ENCODE measurements at regions not wholly inside any gene's neighbourhood (a gene's known extent, or its start where the extent isn't known, plus 50 kb on each side); places are given as distances from the start of the nearest gene placed in this dataset.
A peak's percentile ranks its signal among the peaks of the same experiment; 100 is the strongest.

DNA sequence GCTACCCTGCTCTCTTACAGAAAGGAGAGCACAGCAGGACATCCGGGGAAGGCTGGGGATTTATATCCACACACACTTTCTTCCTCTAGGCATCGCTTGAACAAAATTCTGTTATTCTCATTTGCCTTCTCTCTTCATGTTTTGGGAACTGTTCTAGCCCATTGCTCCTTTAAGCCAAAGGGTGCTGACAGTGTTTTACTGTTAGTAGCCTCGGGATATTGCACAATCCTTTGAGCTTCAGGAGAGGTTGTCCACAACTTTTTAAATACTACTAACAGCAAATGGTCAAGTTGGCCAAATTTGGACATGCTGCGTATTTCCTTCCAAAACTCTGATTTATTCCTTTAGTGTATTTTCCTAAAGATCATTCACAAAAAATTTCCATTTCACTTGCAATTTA, 579.2 kb upstream of the RGS18 start:
- DNase-seq (ENCODE audit: low read depth): no peak

DNA sequence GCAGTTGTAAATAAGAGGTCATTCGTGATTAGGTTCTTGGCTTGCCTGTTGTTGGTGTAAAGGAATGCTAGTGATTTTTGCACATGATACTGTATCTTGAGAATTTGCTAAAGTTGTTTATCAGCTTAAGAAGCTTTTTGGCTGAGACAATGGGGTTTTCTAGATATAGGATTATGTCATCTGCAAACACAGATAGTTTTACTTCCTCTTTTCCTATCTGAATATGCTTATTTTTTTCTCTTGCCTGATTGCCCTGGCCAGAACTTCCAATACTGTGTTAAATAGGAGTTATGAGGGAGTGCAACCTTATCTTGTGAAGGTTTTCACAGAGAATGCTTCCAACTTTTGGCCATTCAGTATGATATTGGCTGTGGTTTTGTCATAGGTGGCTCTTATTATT, 576.1 kb upstream of the RGS18 start:
- DNase-seq (ENCODE audit: low read depth): no peak

DNA sequence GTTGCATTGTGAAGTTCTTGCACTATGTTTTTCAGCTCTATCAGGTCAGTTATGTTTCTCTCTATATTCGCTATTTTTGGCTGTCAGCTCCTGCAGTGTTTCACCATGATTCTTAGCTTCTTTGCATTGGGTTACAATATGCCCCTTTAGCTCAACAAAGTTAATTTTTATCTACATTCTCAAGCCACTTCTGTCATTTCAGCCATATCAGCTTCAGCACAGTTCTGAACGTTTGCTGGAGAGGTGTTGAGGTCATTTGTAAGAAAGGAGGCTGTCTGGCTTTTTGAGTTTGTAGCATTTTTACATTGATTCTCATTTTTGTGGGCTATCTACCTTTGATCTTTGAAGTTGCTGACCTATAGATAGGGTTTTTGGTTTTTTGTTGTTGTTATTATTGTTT, 573.2 kb upstream of the RGS18 start:
- no peak for DNase-seq (ENCODE audit: low read depth)

DNA sequence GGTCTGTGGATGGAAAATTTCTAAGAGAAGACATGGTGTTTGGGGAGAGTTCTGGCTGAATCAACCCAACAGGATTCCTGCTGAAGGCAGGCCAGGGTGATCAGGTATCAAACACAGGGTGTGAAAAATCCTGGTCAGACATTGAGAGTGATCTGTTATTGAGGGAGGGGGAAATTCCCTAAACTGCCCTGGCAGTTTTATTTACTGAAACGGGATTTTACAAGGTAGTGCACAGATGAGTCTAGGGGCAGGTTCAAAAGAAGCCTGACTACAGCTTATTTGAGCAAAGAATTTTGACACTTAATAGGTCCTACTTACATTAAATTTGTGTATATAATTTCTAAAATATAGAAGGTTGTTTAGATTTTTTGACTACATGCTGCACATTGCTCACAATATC, 569.4 kb upstream of the RGS18 start:
- DNase-seq (ENCODE audit: low read depth): no peak

DNA sequence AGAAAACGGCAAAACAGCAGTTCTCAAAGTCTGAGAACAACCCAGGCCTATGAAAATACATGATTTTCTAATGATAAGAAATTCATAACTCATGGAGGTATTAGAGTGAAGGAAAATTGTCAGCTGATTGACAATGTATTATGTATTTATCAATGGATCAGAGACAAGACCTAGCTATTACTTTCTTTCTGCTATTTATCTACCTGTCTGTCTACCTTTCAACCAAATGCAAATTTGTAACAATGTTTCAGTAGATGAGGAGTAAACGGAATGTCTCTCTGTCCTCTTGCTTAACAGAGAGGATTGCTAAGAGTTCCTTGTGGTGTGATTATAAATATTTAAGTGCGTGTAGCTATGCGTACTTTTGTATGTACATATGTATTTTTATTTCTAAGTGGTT, 568.7 kb upstream of the RGS18 start:
- no peak for DNase-seq (ENCODE audit: low read depth)

DNA sequence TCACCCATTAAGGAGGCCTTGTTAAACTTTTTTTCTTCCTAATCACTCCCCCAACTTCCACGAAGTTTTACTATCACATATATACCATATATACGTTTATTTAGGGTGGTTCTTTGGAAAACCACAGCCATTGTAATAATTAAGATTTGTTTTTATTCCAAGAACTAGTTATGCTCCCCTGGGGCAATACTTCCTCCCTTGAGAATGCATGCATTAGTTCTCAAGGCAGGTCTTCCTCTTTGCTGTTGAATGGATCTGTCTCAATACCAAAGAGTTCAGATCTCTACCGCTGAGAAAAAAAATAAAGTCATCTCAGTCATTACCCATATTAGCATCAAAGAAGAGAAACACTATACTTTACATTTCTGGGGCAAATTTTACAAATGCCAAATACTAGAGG, 567.7 kb upstream of the RGS18 start:
- no peak for DNase-seq (ENCODE audit: low read depth)

DNA sequence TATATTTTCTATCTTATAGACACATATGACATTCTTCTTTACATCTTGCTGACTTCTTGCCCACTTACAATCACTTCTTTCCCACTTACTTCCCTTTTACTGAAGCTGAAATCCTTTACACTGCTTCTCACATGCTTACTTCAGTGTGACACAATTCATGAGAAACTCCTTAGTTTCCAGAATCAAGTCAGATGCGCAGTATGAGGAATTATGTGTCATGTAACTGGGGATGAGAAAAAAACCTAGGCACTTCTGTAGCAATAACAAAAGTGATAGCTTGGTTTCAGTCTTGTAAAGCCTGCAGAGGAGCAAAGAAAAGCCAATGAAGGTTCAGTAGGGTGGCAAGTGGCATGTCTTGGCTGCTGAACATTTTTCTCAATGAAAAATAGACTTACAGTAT, 566.2 kb upstream of the RGS18 start:
- DNase-seq (ENCODE audit: low read depth): no peak

DNA sequence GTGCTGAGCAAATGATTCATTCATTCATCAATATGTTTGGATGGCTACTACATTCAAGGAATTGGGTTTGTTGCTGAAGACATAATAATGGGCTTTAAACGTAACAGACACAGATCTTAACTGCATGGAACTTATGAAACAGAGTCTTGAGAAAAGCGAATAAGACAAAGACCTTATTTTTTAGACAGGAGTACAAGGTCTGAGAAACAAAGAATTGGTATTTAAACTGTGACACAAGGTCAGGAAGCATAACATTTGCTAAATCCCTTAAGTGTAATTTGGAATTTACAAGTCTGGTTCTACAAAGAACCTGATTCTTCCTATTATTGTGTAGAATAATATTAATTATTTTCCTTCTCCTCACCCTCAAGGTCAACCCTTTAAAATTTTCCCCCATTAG, 565.4 kb upstream of the RGS18 start:
- no peak for DNase-seq (ENCODE audit: low read depth)

DNA sequence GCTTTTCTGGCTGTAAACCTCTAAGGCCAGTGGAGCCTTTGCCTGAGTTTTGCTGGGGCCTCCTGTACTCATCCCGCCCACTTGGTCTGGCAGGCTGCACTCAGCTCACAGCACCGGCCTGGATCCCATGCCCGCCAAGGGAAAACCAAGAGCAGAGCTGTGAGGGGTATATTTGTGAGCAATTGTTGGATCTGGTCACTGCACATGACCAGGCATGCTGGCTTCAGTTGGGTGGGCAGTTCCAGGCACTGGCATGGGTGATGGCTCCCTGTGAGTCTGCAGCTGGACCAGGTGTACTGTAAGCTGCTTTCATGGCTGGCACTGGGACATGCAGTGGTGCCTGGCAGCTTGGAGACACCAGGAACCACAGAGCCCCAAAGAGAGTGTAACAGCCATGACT, 563.1 kb upstream of the RGS18 start:
- no peak for DNase-seq (ENCODE audit: low read depth)

DNA sequence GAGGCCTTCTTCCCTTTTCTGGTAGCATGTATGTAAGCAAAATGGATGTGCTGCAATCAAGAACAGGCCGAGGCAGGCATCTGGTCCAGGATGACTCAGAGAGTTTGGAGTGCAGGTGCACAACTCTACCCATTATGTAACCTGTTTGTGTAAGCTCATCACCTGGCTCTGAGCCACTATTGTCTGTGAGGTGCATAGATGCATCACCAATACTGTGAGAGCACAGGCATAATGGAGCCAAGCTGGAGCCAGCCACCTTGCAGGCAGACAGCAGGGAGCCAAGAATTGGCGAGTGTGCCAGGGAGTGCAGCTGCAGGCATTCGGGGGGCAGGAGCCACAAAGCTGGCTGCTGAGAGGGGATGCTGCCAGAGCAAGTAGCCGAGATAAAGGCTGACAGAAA, 549.9 kb upstream of the RGS18 start:
- no peak for DNase-seq (ENCODE audit: low read depth)

DNA sequence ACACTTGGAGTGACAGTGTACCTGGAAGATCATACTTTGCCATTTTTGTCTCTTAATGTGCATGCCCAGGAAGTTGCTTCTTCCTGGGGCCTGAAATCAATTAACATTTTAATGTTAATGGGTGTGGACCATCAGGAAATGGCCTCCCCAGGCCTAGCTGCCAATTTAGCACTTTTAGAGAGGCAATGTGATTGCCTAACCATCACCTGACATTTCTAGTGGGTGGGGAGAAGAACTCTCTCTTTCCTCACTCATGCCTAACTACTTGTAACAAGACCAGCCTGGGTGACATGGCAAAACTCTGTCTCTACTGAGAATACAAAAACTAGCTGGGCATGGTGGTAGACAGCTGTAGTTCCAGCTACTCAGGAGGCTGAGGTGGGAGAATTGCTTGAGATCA, 549.0 kb upstream of the RGS18 start:
- no peak for DNase-seq (ENCODE audit: low read depth)

DNA sequence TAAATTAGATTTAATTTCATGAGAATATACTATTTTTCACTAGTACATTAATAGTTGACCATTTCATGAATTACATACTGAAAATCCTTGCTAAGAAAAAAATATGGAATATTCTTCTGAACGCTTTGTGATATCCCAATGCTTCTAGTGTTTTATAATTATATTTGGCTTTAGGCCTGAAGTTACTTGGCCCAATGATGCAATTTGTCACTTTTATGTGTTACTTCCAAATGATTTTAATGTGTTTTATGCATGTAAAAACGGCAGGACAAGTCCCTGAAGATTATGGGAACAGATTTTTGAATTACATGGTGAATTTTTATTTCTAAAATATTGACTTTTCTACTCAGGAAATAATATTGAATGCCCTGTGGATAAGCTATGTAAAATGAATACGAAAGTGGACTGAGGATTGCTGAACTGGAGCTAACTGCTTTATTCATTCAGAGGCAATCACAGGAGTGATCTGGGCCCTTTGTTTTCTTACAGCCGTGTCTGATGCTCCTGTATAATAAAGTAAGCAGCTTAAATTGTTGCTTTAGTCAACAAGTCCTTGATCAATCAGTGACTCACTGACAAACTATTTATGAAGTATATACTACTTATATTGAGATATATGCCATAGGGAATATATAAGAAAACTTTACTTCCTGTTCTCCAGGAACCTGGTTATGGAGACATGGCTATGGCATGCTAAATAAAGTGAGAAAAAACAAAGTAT, 543.0 kb upstream of the RGS18 start:
- DNase-seq (ENCODE audit: low read depth): no peak

DNA sequence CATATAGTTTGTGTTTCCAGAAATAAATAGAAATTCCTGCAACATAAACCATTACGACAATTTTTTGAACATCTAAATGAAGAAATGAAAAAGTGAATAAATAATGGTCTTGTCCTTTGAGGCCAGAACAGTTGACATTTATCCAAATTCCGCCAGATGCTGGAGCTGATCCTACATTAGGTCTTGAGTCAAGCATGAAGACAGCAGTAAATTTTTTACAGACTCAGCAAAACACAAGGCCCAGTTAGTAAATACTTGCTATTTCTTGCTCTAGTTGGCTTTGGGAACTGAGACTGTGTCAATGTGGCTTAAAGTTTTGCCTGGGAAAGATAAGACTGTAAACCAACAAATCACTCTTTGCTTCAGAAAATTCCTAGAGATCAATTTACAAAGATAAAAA, 540.1 kb upstream of the RGS18 start:
- DNase-seq (ENCODE audit: low read depth): no peak

DNA sequence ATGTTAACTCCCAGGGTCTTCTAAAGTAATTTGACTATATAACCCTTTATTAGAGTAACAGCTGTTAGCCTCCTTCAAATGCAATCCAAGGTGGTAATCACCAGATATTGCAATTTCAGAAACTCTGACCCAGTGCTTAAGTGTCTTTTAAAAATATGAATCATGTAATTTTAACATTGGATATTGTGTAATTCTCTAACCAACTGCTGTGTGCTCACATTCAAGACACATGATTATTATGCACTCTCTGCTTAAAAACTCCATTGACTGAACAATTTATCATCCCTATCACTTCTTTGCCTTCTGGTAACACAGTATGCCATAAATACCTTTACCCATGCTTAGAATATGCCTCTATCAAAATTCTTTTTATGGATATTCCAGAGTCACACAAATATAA, 537.4 kb upstream of the RGS18 start:
- no peak for DNase-seq (ENCODE audit: low read depth)

DNA sequence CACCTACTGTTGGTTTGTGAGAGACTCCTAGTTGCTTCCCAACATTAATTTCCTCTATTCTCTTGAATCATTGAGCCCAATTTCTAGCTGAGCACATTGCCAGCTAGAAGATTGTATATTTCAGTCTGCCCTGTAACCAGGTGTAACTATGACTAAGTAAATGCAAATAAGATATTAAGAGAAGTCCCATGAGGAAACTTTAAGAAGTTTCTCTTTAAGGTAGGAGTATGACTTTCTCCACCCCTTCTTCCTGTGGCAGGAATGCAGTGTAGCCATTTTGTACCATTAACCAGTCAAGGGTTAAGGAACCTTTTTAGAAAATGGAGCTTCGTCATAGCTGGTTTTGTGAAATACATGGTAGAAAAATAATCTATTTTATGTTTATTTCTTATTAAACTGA, 534.2 kb upstream of the RGS18 start:
- no peak for DNase-seq (ENCODE audit: low read depth)

DNA sequence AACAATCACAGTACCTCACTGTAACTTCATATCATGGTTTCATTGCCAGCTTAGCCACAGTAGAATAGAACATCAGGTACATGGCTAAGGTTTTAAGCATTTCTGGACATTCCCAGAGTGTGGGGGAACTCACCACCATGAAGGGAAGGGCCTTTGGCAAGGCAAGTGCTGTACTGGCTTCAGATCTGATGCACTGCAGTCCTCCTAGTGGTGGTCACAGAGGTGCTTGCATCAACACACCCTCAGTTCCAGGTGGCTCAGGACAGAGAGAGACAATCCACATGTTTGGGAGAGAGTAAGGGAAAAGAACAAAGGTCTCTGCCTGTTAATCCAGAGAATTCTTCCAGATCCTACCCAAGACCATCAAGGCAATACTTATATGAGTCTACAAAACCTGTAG, 528.4 kb upstream of the RGS18 start:
- no peak for DNase-seq (ENCODE audit: low read depth)

DNA sequence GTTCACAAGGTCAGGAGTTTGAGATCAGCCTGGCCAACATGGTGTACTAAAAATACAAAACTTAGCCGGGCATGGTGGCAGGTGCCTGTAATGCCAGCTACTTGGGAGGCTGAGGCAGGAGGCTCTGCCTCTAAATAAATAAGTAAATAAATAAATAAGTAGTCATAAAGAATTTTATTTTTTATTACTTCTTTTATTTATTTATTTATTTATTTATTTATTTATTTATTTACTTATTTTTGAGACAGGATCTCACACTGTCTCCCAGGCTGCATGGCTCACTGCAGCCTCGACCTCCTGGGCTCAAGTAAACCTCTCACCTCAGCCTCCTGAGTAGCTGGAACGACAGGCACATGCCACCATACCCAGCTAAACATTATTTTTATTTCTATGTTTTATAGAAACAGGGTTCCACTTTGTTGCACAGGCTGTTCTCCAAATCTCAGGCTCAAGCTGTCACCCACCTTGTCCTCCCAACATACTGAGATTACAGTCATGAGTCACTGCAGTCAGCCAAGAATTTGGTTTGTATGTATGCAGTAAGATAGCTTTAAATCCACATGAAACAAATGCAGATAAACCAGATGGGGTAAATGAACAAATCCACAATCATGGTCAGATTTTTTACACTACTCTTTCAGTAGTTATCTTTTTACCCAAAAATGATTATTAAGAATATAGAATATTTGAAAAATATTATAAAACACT, 523.3 kb upstream of the RGS18 start:
- no peak for DNase-seq (ENCODE audit: low read depth)

DNA sequence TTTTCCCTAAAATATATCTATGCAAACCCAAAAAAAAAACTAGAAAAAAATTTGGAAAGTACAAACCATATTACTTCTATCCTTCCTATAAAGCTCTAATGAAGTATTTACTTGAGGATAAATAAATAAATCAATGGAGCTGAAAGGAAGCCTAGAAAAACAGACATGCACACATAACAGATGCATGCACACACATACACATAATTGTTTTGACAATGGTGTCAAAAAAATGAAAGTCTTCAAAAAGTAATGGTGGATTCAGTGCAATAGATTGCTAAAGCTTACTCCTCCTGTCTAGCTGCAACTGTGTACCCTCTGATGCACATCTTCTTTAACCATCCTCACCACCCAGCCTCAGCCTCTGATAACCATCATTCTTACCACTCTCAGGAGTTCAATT, 521.9 kb upstream of the RGS18 start:
- DNase-seq (ENCODE audit: low read depth): no peak

DNA sequence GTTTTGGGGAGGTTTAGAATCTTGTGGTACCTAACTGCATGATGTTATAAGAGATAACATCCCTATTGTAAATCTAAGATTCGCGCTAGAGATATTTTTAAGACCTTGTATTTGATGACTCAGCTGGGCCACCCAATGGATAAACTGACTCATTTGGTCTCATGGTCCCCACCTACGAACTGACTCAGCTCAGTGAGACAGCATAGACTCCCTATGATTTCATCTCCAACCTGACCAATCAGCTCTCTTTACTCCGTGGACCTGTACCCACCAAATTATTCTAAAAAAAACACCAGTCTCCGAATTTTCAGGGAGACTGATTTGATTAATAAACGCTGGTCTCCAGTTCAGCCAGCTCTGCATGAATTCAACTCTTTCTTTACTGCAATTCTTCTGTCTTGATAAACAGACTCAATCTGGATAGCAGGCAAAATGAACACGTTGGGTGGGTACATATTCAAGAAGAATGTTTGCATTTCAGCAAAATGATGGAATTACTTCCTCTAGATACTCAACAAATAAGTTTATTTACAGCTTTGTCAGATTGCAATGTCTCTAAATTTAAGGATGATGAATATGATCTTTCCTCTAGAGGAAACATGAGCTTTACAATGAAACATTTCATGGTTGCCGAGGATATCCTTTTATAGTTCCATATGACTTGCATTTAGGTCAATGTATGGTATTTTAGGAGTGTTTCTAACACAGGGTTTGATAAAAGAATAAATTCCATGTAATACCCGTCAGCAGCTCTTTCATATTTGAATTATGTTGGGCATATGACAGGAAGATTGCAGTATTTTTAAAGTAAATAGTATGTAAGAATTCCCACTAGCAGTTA, 516.6 kb upstream of the RGS18 start:
- peak; percentile 39 for DNase-seq (ENCODE audit: low read depth)

DNA sequence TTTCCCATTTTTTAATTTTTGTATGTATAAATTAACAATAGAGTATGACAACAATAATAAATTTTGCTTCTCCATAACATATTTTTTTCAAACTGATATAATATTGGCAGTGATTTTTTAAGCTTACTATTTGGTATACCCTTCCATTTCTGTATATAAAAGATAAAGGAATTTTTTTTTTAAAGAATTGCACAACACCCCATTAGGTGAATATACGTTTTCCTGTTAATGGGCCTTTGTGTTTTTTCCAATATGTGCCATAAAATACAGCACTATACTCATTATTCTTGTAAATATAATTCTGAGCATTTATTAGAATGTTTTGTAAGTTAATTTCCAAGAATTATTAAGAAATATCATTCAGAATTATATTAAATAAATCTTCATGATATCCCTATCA, 515.2 kb upstream of the RGS18 start:
- DNase-seq (ENCODE audit: low read depth): no peak

DNA sequence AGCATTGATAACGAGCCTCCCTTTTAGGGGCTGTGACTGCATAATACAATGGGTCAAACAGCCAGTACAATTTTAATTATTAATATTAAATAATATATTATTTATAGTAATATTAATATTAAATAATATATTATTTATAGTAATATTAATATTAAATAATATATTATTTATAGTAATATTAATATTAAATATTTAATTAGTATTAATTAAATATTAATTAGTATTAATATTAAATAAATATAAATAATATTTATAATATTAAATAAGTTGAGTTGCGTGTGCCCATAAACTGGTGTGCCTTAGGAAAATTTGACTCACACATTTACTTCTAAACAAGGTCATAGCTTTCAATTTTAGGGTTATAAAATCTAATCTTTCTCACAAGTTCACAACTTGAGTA, 509.3 kb upstream of the RGS18 start:
- DNase-seq (ENCODE audit: low read depth): no peak

DNA sequence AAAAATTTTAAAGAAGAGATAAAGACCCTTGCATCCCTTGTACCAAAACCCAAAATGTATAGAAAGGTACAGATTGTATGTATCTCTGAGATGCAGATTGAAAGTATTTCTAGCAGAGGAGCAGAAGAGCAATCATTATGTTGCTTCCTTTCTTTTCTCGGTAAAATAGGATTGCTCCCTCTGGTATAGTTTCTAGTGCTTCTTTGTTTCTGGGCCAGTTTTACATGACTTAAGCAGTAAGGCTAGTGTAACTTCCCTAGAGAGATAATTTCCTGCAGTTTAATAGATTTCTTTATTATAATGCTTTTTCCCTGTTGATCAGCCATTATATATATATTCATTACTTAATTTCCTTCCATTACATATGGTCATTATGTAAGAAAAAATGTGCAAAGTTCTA, 496.2 kb upstream of the RGS18 start:
- no peak for DNase-seq (ENCODE audit: low read depth)

DNA sequence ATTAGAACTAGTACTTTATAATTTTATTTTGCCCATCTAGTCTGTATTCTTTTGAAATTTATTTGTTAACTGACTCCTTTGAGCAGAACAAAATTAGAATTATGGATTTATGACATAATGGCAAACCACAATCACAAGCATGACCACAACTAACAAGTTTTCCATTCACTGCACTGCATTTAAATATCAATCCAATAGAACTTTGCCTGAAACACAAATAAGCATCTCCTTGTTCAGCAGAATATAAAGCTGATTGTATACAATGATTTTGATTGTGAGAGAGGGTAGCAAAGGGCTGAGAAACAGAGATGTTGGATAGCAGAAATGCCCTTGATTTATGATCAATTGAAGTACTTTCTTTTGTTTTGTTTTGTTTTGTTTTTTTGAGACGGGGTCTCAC, 495.5 kb upstream of the RGS18 start:
- DNase-seq (ENCODE audit: low read depth): no peak

All from Daoy (cell line).